VCaP (cell line): ENCODE measurements at regions not wholly inside any gene's neighbourhood (a gene's known extent, or its start where the extent isn't known, plus 50 kb on each side); places are given as distances from the start of the nearest gene placed in this dataset.

Source experiments
- H3K27ac ChIP-seq: fragments of 450-650 bp; 2 replicates; pipeline ENCODE4 v1.5.1; 2017
- CTCF ChIP-seq: fragments of 450-650 bp; conservative IDR thresholded peaks from 2 replicates; pipeline ENCODE4 v1.5.1; 2017; ENCODE audit warnings: mild to moderate bottlenecking, moderate library complexity

DNA sequence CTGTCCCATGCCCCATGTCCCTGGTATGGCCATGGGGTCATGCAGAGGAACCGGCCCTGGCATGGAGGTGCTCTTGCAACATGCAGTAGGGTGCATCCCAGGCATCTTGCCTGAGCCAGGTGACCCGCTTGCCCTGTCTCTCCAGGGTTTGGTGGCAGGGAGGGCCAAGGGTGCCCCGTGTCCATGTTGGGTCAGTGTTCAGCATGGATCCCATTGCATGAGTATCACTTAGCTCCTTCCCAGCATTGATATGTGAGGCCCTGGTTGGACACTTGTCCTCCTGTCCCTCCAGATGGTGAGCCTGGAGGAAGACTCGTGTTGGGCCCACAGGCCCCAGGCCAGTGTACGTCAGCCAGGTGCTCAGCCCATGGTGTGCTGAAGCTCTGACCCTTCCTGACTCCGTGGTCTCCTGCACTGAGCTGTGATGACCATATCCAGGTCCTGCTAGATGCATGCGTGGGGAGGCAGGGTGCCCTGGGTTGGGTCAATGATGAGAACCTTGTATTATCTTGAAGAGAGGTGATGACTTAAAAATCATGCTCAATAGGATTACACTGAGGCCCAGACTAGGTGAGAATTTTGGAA is 205.0 kb downstream of the UBE3A start:
- H3K27ac ChIP-seq, result no peak overlapping the region
- no peak for TF ChIP-seq CTCF

- TF ChIP-seq CTCF, result no peak
- no peak overlapping the region for H3K27ac ChIP-seq
Observed at GRCh38 chr15:25234831-25235230, 204.0 kb downstream of the UBE3A start.

- no peak for TF ChIP-seq CTCF
- H3K27ac ChIP-seq, result no peak overlapping the region
Observed at GRCh38 chr15:25235391-25235790, 203.4 kb downstream of the UBE3A start.

DNA sequence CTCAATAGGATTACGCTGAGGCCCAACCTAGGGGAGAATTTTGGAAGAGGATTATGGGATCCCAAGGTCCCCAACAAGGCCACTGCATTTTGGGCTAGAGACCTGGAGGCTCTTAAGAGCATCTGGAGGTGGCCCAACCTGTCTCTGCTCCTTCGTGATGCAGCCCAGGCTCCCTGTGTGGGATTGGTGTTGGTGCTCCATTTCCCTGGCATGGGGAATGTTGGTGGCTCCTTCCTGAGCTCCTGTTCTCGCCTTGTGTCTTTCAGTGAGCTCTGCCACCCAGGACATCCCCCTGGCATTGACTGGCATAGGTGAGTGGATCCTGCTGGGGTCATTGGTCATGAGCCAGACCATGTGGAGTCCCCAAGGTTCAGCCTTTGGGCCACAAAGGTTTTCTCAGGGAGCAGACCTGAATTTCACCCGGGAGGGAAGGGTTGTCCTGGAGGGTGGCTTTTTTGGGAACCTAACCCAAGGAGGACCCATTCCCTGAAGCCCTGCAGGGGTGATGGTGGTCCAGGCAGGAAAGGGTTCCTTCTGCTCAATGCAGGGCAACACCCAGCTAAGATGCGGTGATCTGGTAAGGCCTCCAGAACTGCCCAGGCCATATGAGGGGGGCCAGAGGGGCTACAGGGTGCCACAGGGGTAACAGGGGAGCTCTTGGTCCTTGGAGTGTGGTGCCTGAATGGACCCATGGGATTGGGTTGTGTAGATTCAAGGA is 202.5 kb downstream of the UBE3A start:
- H3K27ac ChIP-seq, result no peak overlapping the region
- TF ChIP-seq CTCF, result no peak

DNA sequence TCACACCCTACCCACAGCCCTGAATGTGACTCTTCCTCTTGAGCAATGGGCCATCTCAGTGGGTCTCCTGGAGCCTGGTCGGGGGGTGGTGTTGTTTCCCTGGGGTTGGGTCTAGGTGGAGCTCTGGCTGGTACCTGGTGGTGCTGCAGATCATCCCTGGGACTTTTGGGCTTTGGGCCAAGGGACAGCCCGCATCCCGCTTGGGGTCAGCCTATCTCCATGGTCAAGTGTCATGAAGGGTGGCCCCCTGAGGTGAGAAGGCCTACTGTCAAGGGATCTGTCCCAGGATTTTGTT is 202.0 kb downstream of the UBE3A start:
- no peak overlapping the region for H3K27ac ChIP-seq
- TF ChIP-seq CTCF, result no peak

GRCh38 chr15:25237291-25237978 is 201.4 kb downstream of the UBE3A start:
- TF ChIP-seq CTCF, result no peak
- no peak overlapping the region for H3K27ac ChIP-seq

DNA sequence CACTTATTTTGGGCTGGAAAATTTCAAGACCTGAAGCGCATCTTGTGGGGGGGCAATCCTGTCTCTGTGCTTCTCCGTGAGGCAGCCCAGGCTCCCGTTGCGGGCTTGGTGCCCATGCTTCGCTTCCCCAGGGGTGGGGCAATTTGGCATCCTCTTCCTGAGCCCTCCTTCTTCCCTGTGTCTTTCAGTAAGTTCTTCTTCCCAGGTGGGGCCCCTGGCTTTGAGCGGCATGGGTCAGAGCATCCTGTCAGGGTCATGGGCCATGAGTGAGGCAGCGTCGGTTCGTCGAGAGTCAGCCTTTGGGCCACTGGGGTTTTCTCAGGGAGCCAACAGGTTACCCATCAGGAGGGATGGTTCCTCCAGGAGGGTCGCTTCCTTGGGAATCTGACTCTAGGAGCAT is 200.7 kb downstream of the UBE3A start:
- no peak overlapping the region for H3K27ac ChIP-seq
- no peak for TF ChIP-seq CTCF
